AG04449 (cell line): ENCODE measurements at regions not wholly inside any gene's neighbourhood (a gene's known extent, or its start where the extent isn't known, plus 50 kb on each side); places are given as distances from the start of the nearest gene placed in this dataset.

ENCODE experiments used
- CTCF ChIA-PET: fragments of 350-600 bp; formaldehyde crosslinking; extraction: SDS; loops from one replicate; lab custom pipeline; 2021; ENCODE audit warnings: antibody characterized with exemption; lab: Yijun Ruan, JAX
- POLR2A ChIA-PET: fragments of 400-600, 350-600 bp; formaldehyde crosslinking; extraction: SDS; loops from one replicate; lab custom pipeline; 2020; ENCODE audit warnings: antibody characterized with exemption, inconsistent platforms; lab: Yijun Ruan, JAX
- DNase-seq: peaks from one replicate; pipeline ENCODE4 v3.0.0-alpha.2; 2010; ENCODE audit warnings: low read depth, low spot score
- H3K4me3 ChIP-seq: 2 replicates; pipeline ENCODE4 v1.5.1; 2011; ENCODE audit warnings: low read depth, mild to moderate bottlenecking, control low read depth, low read length
- TF ChIP-seq, protein P1 (sequence below): IDR thresholded peaks from one replicate; pipeline ENCODE4 v1.5.1; 2011; ENCODE audit warnings: mild to moderate bottlenecking, moderate library complexity, low read length, control low read depth, inconsistent platforms; ENCODE audit not compliant: insufficient read depth; ENCODE audit errors: missing control alignments

DNA sequence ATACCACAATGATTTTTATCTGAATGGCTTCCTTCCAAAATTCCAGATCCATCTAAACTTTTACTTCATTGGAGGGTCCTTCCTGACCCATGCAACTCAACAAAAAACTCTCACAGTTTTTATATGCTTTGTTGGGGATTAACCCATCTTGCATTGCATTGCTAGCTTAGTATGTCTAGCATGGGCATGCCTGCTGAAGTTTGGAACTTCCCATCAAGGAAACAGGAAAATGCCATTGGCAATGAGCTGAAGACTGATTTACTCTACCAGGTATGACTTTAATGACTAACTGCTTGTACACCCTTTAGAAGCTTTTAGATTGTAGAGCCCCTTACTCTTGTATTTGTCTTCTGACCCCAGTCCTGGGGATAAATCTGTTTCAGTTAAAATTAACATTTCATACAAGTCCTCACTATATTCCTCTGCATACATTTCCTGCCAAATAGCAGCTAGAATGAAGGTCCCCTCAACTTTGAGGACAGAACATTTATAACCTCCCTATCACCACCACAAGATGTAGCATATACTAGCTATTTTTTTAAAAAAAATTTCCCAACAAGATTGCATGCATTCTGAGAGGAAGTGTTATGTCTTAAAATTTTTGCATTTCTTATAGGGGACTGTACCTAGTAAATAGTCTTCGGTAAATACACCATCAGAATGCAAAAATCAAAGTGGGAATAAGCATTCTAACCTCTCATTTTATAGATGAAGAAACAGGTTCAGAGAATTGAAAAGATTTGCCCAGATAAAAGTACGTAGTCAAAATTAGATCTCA lies 52.5 kb upstream of the ATXN3L start:
- CTCF ChIA-PET, result interaction anchor here (1.4 kb wide), 1 partner anchor 426 kb away, joined by 4 read pairs; no protein-coding TSS in a partner anchor
- no peak overlapping the region for H3K4me3 ChIP-seq
- TF ChIP-seq, protein P1, sequence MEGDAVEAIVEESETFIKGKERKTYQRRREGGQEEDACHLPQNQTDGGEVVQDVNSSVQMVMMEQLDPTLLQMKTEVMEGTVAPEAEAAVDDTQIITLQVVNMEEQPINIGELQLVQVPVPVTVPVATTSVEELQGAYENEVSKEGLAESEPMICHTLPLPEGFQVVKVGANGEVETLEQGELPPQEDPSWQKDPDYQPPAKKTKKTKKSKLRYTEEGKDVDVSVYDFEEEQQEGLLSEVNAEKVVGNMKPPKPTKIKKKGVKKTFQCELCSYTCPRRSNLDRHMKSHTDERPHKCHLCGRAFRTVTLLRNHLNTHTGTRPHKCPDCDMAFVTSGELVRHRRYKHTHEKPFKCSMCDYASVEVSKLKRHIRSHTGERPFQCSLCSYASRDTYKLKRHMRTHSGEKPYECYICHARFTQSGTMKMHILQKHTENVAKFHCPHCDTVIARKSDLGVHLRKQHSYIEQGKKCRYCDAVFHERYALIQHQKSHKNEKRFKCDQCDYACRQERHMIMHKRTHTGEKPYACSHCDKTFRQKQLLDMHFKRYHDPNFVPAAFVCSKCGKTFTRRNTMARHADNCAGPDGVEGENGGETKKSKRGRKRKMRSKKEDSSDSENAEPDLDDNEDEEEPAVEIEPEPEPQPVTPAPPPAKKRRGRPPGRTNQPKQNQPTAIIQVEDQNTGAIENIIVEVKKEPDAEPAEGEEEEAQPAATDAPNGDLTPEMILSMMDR, result no peak
- no peak for DNase-seq
- POLR2A ChIA-PET, result no interaction called here

DNA sequence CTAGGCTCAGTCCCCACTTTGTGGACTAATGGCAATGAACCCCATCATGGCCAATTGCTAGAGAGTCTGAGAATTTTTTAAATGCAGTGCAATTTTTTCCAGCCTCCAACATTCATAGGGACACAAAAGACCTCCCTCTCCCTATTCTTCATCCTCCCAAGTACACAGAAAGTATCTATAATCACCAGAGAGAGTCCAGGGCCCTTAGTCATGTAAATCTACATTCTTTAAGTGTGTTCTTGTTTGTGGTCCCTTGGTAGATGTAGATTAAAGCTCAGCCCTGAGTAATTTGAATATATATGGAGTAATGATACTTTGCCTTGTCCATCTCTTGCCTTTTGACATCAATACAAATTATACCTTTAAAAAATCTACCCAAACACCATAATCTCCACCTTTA lies 51.3 kb upstream of the ATXN3L start:
- ChIA-PET POLR2A (interaction anchor here (0.5 kb wide), 1 partner anchor 118 kb away, joined by 3 read pairs; no protein-coding TSS in a partner anchor), CTCF (interaction anchor here (1.1 kb wide), 1 partner anchor 424 kb away, joined by 3 read pairs; no protein-coding TSS in a partner anchor)
- no peak for DNase-seq
- TF ChIP-seq, protein P1, result no peak
- H3K4me3 ChIP-seq, result no peak overlapping the region

DNA sequence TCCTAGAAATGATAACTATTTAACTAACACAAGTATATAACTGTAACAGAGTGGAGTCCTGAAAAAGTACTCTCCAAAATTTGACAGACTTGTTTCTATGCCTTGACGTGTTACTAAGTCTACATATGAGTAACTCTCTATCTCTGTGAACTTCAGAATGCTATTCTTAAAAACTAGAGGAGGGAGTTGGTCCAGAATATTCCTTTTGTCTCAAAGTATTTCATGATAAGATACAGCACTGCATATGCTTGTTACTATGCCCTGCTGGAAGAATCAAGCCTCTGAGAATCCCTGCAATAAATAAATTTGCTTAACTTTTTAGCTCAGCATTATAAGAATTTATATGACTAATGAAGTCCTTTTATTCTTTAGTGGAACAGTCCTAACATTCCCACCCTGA lies 50.9 kb upstream of the ATXN3L start:
- POLR2A ChIA-PET, result interaction anchor here (0.5 kb wide), 1 partner anchor 119 kb away, joined by 3 read pairs; no protein-coding TSS in a partner anchor
- TF ChIP-seq, protein P1, result no peak
- CTCF ChIA-PET, result interaction anchor here (1.1 kb wide), 1 partner anchor 424 kb away, joined by 3 read pairs; no protein-coding TSS in a partner anchor
- no peak for DNase-seq
- H3K4me3 ChIP-seq, result no peak overlapping the region
